GM18907 (cell line): ENCODE measurements at regions not wholly inside any gene's neighbourhood (a gene's known extent, or its start where the extent isn't known, plus 50 kb on each side); places are given as distances from the start of the nearest gene placed in this dataset.
"Not testable (repeated sequence)": the region's sequence is repeated elsewhere in the genome, so short reads cannot be mapped to it uniquely, and the experiment has no call there.

Experiments
- ATAC-seq: cut with Tn5 transposase; IDR thresholded peaks from one replicate; pipeline ENCODE4 v1.9.1; 2021; ENCODE audit warnings: mild to moderate bottlenecking, moderate library complexity; ENCODE audit not compliant: unreplicated experiment

DNA sequence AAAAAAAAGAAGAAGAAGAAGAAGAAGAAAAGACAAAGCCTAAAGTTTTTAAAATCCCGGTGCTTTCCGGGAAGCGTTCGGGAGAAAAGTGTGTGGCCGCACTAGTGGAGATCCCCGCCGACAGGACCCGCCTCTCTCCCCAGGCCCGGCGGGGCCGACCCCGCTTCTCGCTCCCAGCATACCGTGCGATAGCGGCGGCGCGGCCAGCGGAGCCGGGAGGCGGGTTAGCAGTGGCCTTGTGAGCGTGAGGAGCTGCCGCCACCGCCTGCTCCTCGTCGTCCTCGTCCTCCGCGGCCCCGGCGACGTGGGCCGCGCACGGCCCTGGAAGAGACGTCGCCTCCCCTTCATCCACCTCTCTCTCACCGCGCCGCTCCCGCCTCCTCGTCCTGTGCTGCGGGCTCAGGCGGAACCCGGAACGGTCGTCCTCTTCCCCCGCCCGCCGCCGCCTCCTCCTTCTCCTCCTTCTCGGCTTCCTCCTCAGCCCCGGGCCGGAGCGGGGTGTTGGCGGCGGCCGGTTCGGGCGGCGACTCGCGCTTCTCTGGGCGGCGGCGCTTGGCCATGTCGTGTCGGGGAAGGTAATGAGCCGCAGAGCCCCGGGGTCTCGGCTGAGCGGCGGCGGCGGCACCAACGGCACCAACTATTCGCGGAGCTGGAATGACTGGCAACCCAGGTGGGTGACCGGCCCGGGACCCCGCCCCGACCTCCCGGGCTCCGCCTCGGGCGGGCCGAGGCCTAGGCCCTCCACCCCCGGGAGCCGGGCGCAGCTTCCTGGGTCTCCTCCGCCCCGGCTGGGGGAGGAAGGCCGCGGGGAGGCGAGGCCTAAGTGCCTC, 62.6 kb upstream of the CDR2 start:
- ATAC-seq, result peak; percentile 89

- peak; percentile 37 for ATAC-seq
Measured at GRCh38 chr16:22436326-22436822, 62.0 kb upstream of the CDR2 start.

- not testable (repeated sequence) for ATAC-seq
Measured at GRCh38 chr16:22431314-22431713, 56.9 kb upstream of the CDR2 start.

DNA sequence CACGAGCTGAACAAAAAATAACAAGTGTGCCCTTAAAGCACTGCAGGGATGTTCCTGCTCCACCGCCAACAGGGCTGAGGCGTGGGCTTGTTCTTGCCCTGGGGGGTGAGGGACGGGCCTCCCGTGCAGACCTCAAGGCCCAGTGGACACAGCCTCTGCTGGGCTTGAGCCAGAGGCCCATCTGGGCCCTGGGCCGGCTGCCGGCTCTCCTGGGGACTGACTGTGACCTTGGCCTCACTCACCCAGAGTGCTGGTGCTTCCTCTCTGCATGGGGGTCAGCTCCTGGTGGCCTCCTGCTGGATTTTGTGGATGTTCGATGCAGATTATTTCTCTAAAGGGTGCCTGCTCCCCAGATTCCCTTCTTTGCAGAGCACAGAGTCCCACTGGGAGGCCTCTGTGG, 54.2 kb upstream of the CDR2 start:
- ATAC-seq, result no peak

GRCh38 chr16:22427556-22427955, 53.1 kb upstream of the CDR2 start:
- ATAC-seq, result no peak

DNA sequence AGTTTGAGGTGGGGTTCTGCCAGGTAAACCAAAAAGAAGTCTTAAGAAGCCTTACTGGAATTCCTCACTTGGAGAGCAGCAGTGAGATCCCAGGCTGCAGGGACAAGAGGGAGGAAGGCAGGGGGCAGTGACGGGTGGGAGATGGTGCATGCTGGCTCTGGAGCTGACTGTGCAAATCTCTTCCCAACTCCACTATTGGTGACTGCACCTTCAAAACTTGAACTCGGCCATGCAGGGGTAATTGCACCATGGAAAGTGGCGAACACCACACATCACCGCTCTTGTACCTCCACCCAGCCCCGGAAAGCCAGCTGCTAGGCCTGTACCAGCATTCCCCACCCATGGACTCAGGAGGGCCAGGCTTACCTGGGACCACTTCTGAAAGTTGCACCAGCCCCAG, 51.4 kb upstream of the CDR2 start:
- no peak for ATAC-seq

DNA sequence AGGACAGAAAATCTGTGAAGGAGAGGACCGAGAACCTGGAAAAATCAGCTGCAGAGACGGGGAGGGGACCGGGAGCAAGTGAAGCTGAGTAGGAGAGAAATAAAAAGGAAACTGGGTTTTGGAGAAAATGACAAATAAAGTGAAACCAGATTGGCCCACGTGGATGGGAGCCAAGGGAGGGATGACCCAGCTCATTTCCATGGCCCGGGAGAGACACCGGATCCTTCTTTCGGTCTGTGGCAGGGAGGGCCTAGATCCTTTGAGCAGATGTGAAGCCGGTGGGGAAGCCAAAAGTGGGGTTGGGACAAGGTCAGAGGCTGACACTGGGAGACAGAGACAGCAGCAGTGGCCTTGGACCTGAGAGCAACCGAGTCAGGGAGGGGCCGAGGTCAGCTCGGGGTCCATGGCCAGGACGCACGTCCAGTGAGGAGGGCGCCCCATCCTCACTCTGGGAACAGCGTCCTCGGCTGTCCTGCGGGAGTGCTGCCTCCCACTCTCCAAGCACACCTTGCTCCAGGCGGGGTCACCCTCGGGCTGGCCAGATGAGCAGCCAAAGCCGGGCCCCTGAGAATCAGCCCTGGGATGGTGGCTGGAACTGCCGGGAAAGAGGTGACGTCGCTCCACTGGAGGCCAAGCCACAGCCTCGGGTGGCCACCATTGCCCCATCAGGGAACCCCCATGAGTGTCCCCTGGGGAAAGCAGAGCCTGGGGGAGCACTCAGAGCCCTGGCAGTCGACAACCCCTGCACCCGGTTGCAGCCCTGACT, 50.8 kb upstream of the CDR2 start:
- no peak for ATAC-seq

GRCh38 chr16:22424161-22424937, 49.9 kb upstream of the CDR2 start:
- no peak for ATAC-seq
